Type B pancreatic cell (in vitro differentiated cells): ENCODE measurements at regions not wholly inside any gene's neighbourhood (a gene's known extent, or its start where the extent isn't known, plus 50 kb on each side); places are given as distances from the start of the nearest gene placed in this dataset.

Source experiments
- DNase-seq: peaks from one replicate; pipeline ENCODE4 v3.0.0; 2021; ENCODE audit warnings: mixed read lengths; ENCODE audit not compliant: unreplicated experiment; ENCODE audit errors: extremely low spot score
- H3K27ac Mint-ChIP-seq: 2 replicates; pipeline ENCODE4 v1.8.0; 2021; ENCODE audit warnings: mild to moderate bottlenecking, mixed read lengths
- H3K27me3 Mint-ChIP-seq: 2 replicates; pipeline ENCODE4 v1.8.0; 2021; ENCODE audit warnings: mixed read lengths
- H3K36me3 Mint-ChIP-seq: 2 replicates; pipeline ENCODE4 v1.8.0; 2021; ENCODE audit warnings: mixed read lengths
- H3K4me1 Mint-ChIP-seq: one replicate; pipeline ENCODE4 v1.8.0; 2021; ENCODE audit warnings: mixed read lengths; ENCODE audit not compliant: unreplicated experiment
- H3K4me3 Mint-ChIP-seq: 2 replicates; pipeline ENCODE4 v1.8.0; 2021; ENCODE audit warnings: mild to moderate bottlenecking, mixed read lengths
- H3K9me3 Mint-ChIP-seq: 2 replicates; pipeline ENCODE4 v1.8.0; 2021; ENCODE audit warnings: mixed read lengths
- CTCF ChIP-seq: fragments of 200-600 bp; sonication (generic); conservative IDR thresholded peaks from 2 replicates; pipeline ENCODE4 v1.5.0; 2021; ENCODE audit warnings: antibody characterized with exemption, mild to moderate bottlenecking

GRCh38 chr12:27177706-27178105 lies 66.4 kb upstream of the STK38L start:
- Mint-ChIP-seq H3K27me3 (no peaks in the 10 kb centered on the region), H3K9me3 (no peaks in the 10 kb centered on the region), H3K4me1 (no peaks in the 10 kb centered on the region), H3K4me3 (no peak overlapping the region), H3K36me3 (peaks cover 3% of the 10 kb centered on the region), H3K27ac (no peak overlapping the region)
- DNase-seq: no peak
- TF ChIP-seq CTCF: no peak

GRCh38 chr12:27178255-27178654 lies 65.8 kb upstream of the STK38L start:
- Mint-ChIP-seq H3K27me3 (no peaks in the 10 kb centered on the region), H3K9me3 (no peaks in the 10 kb centered on the region), H3K36me3 (peaks cover 3% of the 10 kb centered on the region), H3K27ac (no peak overlapping the region), H3K4me3 (no peak overlapping the region), H3K4me1 (no peaks in the 10 kb centered on the region)
- DNase-seq: no peak
- no peak for TF ChIP-seq CTCF

- Mint-ChIP-seq H3K27ac (peak overlapping the region; percentile 82), H3K27me3 (no peaks in the 10 kb centered on the region), H3K9me3 (no peaks in the 10 kb centered on the region), H3K36me3 (peaks cover 3% of the 10 kb centered on the region), H3K4me1 (no peaks in the 10 kb centered on the region), H3K4me3 (peak overlapping the region; percentile 8)
- no peak for DNase-seq
- no peak for TF ChIP-seq CTCF
Measured at GRCh38 chr12:27178723-27179399, 65.2 kb upstream of the STK38L start.

- H3K27ac Mint-ChIP-seq: peak overlapping the region; percentile 82
- H3K4me1 Mint-ChIP-seq: no peaks in the 10 kb centered on the region
- H3K4me3 Mint-ChIP-seq: peak overlapping the region; percentile 8
Measured at GRCh38 chr12:27179400-27180214, 64.5 kb upstream of the STK38L start.

GRCh38 chr12:27180906-27181505 lies 63.1 kb upstream of the STK38L start:
- Mint-ChIP-seq H3K4me3 (no peak overlapping the region), H3K27ac (no peak overlapping the region), H3K9me3 (no peaks in the 10 kb centered on the region), H3K27me3 (no peaks in the 10 kb centered on the region), H3K4me1 (no peaks in the 10 kb centered on the region), H3K36me3 (peaks cover 3% of the 10 kb centered on the region)
- no peak for TF ChIP-seq CTCF
- no peak for DNase-seq

More at GRCh38 chr12:27179400-27180214, 64.5 kb upstream of the STK38L start:
- TF ChIP-seq CTCF: no peak
- no peaks in the 10 kb centered on the region for H3K9me3 Mint-ChIP-seq
- H3K27me3 Mint-ChIP-seq: no peaks in the 10 kb centered on the region
- DNase-seq: no peak
- peaks cover 3% of the 10 kb centered on the region for H3K36me3 Mint-ChIP-seq
